ENCODE measurements at regions not wholly inside any gene's neighbourhood (a gene's known extent, or its start where the extent isn't known, plus 50 kb on each side); places are given as distances from the start of the nearest gene placed in this dataset.
A peak's percentile ranks its signal among the peaks of the same experiment; 100 is the strongest.
"Not testable (repeated sequence)": the region's sequence is repeated elsewhere in the genome, so short reads cannot be mapped to it uniquely, and the experiment has no call there.

GRCh38 chr6:86203044-86203443 is 560.4 kb upstream of the SYNCRIP start:
- Histone ChIP-seq H3K27me3 (ENCODE audit: insufficient read depth, poor library complexity, severe bottlenecking) (no peaks in the 10 kb centered on the region), H3K4me3 (replicated peaks; ENCODE audit: insufficient read depth, low read length) (no peak overlapping the region), H3K27ac (replicated peaks) (no peak overlapping the region)
- no peak for DNase-seq (ENCODE audit: low read depth in 1 of 2, low spot score in 1 of 2)
- no peak for TF ChIP-seq GABPA (IDR thresholded peaks at IDR 0.05; ENCODE audit: low read depth)

GRCh38 chr6:86193821-86194220 is 551.1 kb upstream of the SYNCRIP start:
- Histone ChIP-seq H3K27ac (replicated peaks) (no peak overlapping the region), H3K4me3 (replicated peaks; ENCODE audit: insufficient read depth, low read length) (no peak overlapping the region), H3K27me3 (ENCODE audit: insufficient read depth, poor library complexity, severe bottlenecking) (no peaks in the 10 kb centered on the region)
- no peak for DNase-seq (ENCODE audit: low read depth in 1 of 2, low spot score in 1 of 2)
- TF ChIP-seq CTCF (IDR thresholded peaks at IDR 0.05; ENCODE audit: insufficient read depth, low read length) (no peak), POLR2AphosphoS5 (IDR thresholded peaks at IDR 0.05; ENCODE audit: low read depth) (no peak), GABPA (IDR thresholded peaks at IDR 0.05; ENCODE audit: low read depth) (no peak), SPI1 (IDR thresholded peaks at IDR 0.05; ENCODE audit: borderline replicate concordance, low read depth) (no peak), REST (IDR thresholded peaks at IDR 0.05; ENCODE audit: insufficient replicate concordance, low read depth) (no peak)

GRCh38 chr6:86192123-86192522 is 549.4 kb upstream of the SYNCRIP start:
- no peak overlapping the region for H3K4me3 ChIP-seq (replicated peaks; ENCODE audit: insufficient read depth, low read length)
- H3K27me3 ChIP-seq (ENCODE audit: insufficient read depth, poor library complexity, severe bottlenecking), result no peaks in the 10 kb centered on the region
- H3K27ac ChIP-seq (replicated peaks), result no peak overlapping the region
- DNase-seq (ENCODE audit: low read depth in 1 of 2, low spot score in 1 of 2), result peak in 1 of 2 experiments; percentile 5
- TF ChIP-seq REST (IDR thresholded peaks at IDR 0.05; ENCODE audit: insufficient replicate concordance, low read depth) (no peak), CTCF (IDR thresholded peaks at IDR 0.05; ENCODE audit: insufficient read depth, low read length) (no peak), SPI1 (IDR thresholded peaks at IDR 0.05; ENCODE audit: borderline replicate concordance, low read depth) (no peak), GABPA (IDR thresholded peaks at IDR 0.05; ENCODE audit: low read depth) (no peak), POLR2AphosphoS5 (IDR thresholded peaks at IDR 0.05; ENCODE audit: low read depth) (no peak)

- not testable (repeated sequence) for H3K4me3 ChIP-seq (replicated peaks; ENCODE audit: insufficient read depth, low read length); H3K27me3 ChIP-seq (ENCODE audit: insufficient read depth, poor library complexity, severe bottlenecking); H3K27ac ChIP-seq (replicated peaks)
- peak in 1 of 2 experiments; percentile 3 for DNase-seq (ENCODE audit: low read depth in 1 of 2, low spot score in 1 of 2)
Measured at GRCh38 chr6:86175149-86175548, 532.5 kb upstream of the SYNCRIP start.

GRCh38 chr6:86154852-86155251 is 512.2 kb upstream of the SYNCRIP start:
- no peak overlapping the region for H3K27ac ChIP-seq (replicated peaks)
- H3K4me3 ChIP-seq (replicated peaks; ENCODE audit: insufficient read depth, low read length), result no peak overlapping the region
- DNase-seq (ENCODE audit: low read depth in 1 of 2, low spot score in 1 of 2), result no peak
- H3K27me3 ChIP-seq (ENCODE audit: insufficient read depth, poor library complexity, severe bottlenecking), result no peaks in the 10 kb centered on the region
- no peak for TF ChIP-seq CTCF (IDR thresholded peaks at IDR 0.05; ENCODE audit: insufficient read depth, low read length)
- TF ChIP-seq POLR2AphosphoS5 (IDR thresholded peaks at IDR 0.05; ENCODE audit: low read depth), result no peak
- no peak for TF ChIP-seq REST (IDR thresholded peaks at IDR 0.05; ENCODE audit: insufficient replicate concordance, low read depth)
- no peak for TF ChIP-seq GABPA (IDR thresholded peaks at IDR 0.05; ENCODE audit: low read depth)
- TF ChIP-seq SPI1 (IDR thresholded peaks at IDR 0.05; ENCODE audit: borderline replicate concordance, low read depth), result no peak
